ENCODE measurements at regions not wholly inside any gene's neighbourhood (a gene's known extent, or its start where the extent isn't known, plus 50 kb on each side); places are given as distances from the start of the nearest gene placed in this dataset.

- in situ Hi-C loops (cut with MboI; ENCODE audit: low sequenced_read_pairs, unreplicated experiment): no loop called here
- TF ChIP-seq CTCF (IDR thresholded peaks at IDR 0.05; ENCODE audit: borderline replicate concordance, control extremely low read depth, extremely low read depth, insufficient read depth, missing control alignments): no peak
- no peak for DNase-seq (ENCODE audit: low spot score)
Observed at GRCh38 chr13:85216576-85216975, 582.6 kb downstream of the SLITRK6 start.

- in situ Hi-C loops (cut with MboI; ENCODE audit: low sequenced_read_pairs, unreplicated experiment): no loop called here
- no peak for DNase-seq (ENCODE audit: low spot score)
- TF ChIP-seq CTCF (IDR thresholded peaks at IDR 0.05; ENCODE audit: borderline replicate concordance, control extremely low read depth, extremely low read depth, insufficient read depth, missing control alignments): no peak
Observed at GRCh38 chr13:85212692-85213091, 586.5 kb downstream of the SLITRK6 start.

GRCh38 chr13:85204668-85205344, 594.4 kb downstream of the SLITRK6 start:
- no peak for DNase-seq (ENCODE audit: low spot score)
- in situ Hi-C loops (cut with MboI; ENCODE audit: low sequenced_read_pairs, unreplicated experiment): no loop called here
- no peak for TF ChIP-seq CTCF (IDR thresholded peaks at IDR 0.05; ENCODE audit: borderline replicate concordance, control extremely low read depth, extremely low read depth, insufficient read depth, missing control alignments)

- DNase-seq (ENCODE audit: low spot score): no peak
- in situ Hi-C loops (cut with MboI; ENCODE audit: low sequenced_read_pairs, unreplicated experiment): no loop called here
- no peak for TF ChIP-seq CTCF (IDR thresholded peaks at IDR 0.05; ENCODE audit: borderline replicate concordance, control extremely low read depth, extremely low read depth, insufficient read depth, missing control alignments)
Observed at GRCh38 chr13:85197431-85197830, 601.8 kb downstream of the SLITRK6 start.

- no peak for DNase-seq (ENCODE audit: low spot score)
- no peak for TF ChIP-seq CTCF (IDR thresholded peaks at IDR 0.05; ENCODE audit: borderline replicate concordance, control extremely low read depth, extremely low read depth, insufficient read depth, missing control alignments)
- in situ Hi-C loops (cut with MboI; ENCODE audit: low sequenced_read_pairs, unreplicated experiment): no loop called here
Observed at GRCh38 chr13:85194482-85194881, 604.7 kb downstream of the SLITRK6 start.

GRCh38 chr13:85191996-85192718, 607.1 kb downstream of the SLITRK6 start:
- DNase-seq (ENCODE audit: low spot score): no peak
- TF ChIP-seq CTCF (IDR thresholded peaks at IDR 0.05; ENCODE audit: borderline replicate concordance, control extremely low read depth, extremely low read depth, insufficient read depth, missing control alignments): no peak
- in situ Hi-C loops (cut with MboI; ENCODE audit: low sequenced_read_pairs, unreplicated experiment): no loop called here

Measured in GM13976 (cell line).